ENCODE measurements at regions not wholly inside any gene's neighbourhood (a gene's known extent, or its start where the extent isn't known, plus 50 kb on each side); places are given as distances from the start of the nearest gene placed in this dataset.

DNA sequence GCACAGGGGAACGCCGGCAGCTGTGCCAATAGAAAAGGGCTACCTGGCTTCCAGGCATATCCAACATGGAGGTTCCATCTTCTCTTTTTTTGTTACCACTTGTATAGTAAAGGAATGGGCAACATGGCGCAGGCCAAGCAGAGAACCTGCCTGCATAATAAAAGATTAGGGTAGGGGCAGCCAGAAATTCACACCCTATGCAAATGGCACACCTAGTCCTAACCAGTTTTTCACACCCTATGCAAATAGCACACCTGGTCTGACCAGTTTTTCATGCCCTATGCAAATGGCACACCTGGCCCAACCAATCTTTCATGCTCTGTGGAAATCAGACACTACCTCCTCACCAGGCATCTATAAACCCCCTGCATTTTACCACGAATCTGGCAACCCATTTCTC lies 369.5 kb downstream of the IPMK start (continued):
- TF ChIP-seq SMC3 (IDR thresholded peaks at IDR 0.05; ENCODE audit: borderline replicate concordance, low read length) (no peak), NR2F1 (conservative IDR thresholded peaks at IDR 0.05) (no peak), NFXL1 (IDR thresholded peaks at IDR 0.05; ENCODE audit: borderline replicate concordance) (no peak), MEF2A (IDR thresholded peaks at IDR 0.05; ENCODE audit: insufficient read depth, low read depth, low read length) (no peak), CHD2 (IDR thresholded peaks at IDR 0.05; ENCODE audit: borderline replicate concordance, low read depth, low read length) (no peak), ATF7 (IDR thresholded peaks at IDR 0.05; ENCODE audit: low read depth) (no peak)

DNA sequence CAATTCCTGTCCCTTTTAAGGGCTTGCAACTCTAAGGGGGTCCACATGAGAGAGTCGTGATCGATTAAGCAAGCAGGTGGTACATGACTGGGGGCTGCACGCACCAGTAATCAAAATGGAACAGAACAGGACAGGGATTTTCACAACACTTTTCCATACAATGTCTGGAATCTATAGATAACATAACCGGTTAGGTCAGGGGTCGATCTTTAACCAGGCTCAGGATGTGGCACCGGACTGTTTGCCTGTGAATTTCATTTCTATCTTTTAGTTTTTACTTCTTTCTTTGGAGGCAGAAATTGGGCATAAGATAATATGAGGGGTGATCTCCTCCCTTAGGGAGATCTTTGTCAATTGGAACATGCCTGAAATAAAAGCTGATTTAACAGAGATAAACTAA lies 370.1 kb downstream of the IPMK start:
- ChIA-PET CTCF (no interaction called here), POLR2A (no interaction called here), SMC1A (ENCODE audit: uncharacterized antibody, unreplicated experiment) (no interaction called here), RAD21 (ENCODE audit: unreplicated experiment) (no interaction called here)
- ATAC-seq (no peak), DNase-seq (ENCODE audit: low read depth, low spot score) (no peak), FAIRE-seq (no peak)
- no peaks in the 10 kb centered on the region for H3K4me1 ChIP-seq (ENCODE audit: control insufficient read depth, insufficient read depth, low read length)
- no peak overlapping the region for H3K9ac ChIP-seq (ENCODE audit: control insufficient read depth, insufficient read depth, low read length)
- no peak overlapping the region for H2AFZ ChIP-seq (ENCODE audit: control insufficient read depth, low read depth, low read length)
- no peak overlapping the region for H3K4me3 ChIP-seq
- H3K27ac ChIP-seq (ENCODE audit: control insufficient read depth, insufficient read depth): no peak overlapping the region
- H3K27me3 ChIP-seq (replicated peaks in 1 of 2; ENCODE audit: control insufficient read depth in 2 of 2, insufficient read depth in 2 of 2, low read length in 1 of 2): no peaks in the 10 kb centered on the region
- no peaks in the 10 kb centered on the region for H3K79me2 ChIP-seq (ENCODE audit: control insufficient read depth, insufficient read depth, low read length)
- TF ChIP-seq, protein P1, sequence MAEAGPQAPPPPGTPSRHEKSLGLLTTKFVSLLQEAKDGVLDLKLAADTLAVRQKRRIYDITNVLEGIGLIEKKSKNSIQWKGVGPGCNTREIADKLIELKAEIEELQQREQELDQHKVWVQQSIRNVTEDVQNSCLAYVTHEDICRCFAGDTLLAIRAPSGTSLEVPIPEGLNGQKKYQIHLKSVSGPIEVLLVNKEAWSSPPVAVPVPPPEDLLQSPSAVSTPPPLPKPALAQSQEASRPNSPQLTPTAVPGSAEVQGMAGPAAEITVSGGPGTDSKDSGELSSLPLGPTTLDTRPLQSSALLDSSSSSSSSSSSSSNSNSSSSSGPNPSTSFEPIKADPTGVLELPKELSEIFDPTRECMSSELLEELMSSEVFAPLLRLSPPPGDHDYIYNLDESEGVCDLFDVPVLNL (IDR thresholded peaks at IDR 0.05; ENCODE audit: low read depth, low read length): no peak
- TF ChIP-seq ZNF207 (IDR thresholded peaks at IDR 0.05; ENCODE audit: borderline replicate concordance): no peak
- TF ChIP-seq KDM1A (IDR thresholded peaks at IDR 0.05; ENCODE audit: borderline replicate concordance): no peak
- TF ChIP-seq FOS (IDR thresholded peaks at IDR 0.05; ENCODE audit: borderline replicate concordance, extremely low read depth, insufficient read length): no peak
- H4K20me1 ChIP-seq (ENCODE audit: control insufficient read depth, insufficient read depth): no peaks in the 10 kb centered on the region
- WGBS (ENCODE audit: insufficient coverage, insufficient replicate concordance, low lambda C conversion rate, missing lambda C conversion rate): 44% methylated on average over 6 of the region's 6 CpGs
- H3K9me3 ChIP-seq (replicated peaks; ENCODE audit: control insufficient read depth, insufficient read depth, low read length): no peaks in the 10 kb centered on the region
- H3K4me2 ChIP-seq (ENCODE audit: control insufficient read depth, insufficient read depth): no peak overlapping the region
- in situ Hi-C loops (cut with MboI): no loop called here
- BruUV-seq (replicated peaks): no TSS peak
- intact Hi-C loops (cut with micrococcal nuclease; ENCODE audit: unreplicated experiment): no loop called here
- no peaks in the 10 kb centered on the region for H3K36me3 ChIP-seq (ENCODE audit: control insufficient read depth in 2 of 2, insufficient read depth in 2 of 2, low read length in 1 of 2)

All from GM12878 (cell line).